ENCODE measurements at regions not wholly inside any gene's neighbourhood (a gene's known extent, or its start where the extent isn't known, plus 50 kb on each side); places are given as distances from the start of the nearest gene placed in this dataset.
"Not testable (repeated sequence)": the region's sequence is repeated elsewhere in the genome, so short reads cannot be mapped to it uniquely, and the experiment has no call there.

- H3K9me3 Mint-ChIP-seq: no peaks in the 10 kb centered on the region
- no peaks in the 10 kb centered on the region for H3K4me1 Mint-ChIP-seq
- no peak overlapping the region for H3K4me3 Mint-ChIP-seq
- no peak overlapping the region for H3K27ac Mint-ChIP-seq
- ATAC-seq: no peak
- H3K36me3 Mint-ChIP-seq: no peaks in the 10 kb centered on the region
- H3K27me3 Mint-ChIP-seq: peaks cover 9% of the 10 kb centered on the region
These were observed 486.3 kb downstream of the TTLL7 start for GRCh38 chr1:83512373-83513193.

GRCh38 chr1:83511146-83511726, 487.7 kb downstream of the TTLL7 start:
- Mint-ChIP-seq H3K4me1 (no peaks in the 10 kb centered on the region), H3K27me3 (peaks cover 9% of the 10 kb centered on the region), H3K36me3 (no peaks in the 10 kb centered on the region), H3K9me3 (no peaks in the 10 kb centered on the region), H3K4me3 (no peak overlapping the region), H3K27ac (no peak overlapping the region)
- no peak for ATAC-seq

DNA sequence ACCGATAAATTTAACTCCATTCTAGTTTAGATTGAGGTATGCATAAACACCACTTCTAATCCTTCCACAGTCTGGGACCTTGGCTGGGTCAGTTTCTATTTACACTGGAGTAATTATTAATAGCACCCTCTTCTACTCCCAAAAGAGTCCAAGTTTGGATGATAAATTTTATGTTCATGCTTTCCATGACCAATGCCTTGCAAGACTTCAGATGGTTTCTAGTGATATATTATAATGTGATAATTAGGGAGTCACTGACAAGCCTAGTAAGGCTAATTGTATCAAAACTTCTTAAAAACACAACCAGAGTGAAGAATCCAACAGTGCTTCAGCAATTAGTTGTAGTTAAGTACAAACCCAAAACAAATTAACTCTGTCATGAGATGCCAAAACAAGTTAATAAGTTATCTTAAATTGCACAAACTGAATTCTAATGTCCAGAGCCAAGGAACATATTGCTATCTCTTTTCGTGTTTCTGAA, 489.6 kb downstream of the TTLL7 start:
- peaks cover 9% of the 10 kb centered on the region for H3K27me3 Mint-ChIP-seq
- peaks cover 6% of the 10 kb centered on the region for H3K4me1 Mint-ChIP-seq
- H3K9me3 Mint-ChIP-seq: no peaks in the 10 kb centered on the region
- no peak overlapping the region for H3K4me3 Mint-ChIP-seq
- no peaks in the 10 kb centered on the region for H3K36me3 Mint-ChIP-seq
- no peak overlapping the region for H3K27ac Mint-ChIP-seq
- no peak for ATAC-seq

DNA sequence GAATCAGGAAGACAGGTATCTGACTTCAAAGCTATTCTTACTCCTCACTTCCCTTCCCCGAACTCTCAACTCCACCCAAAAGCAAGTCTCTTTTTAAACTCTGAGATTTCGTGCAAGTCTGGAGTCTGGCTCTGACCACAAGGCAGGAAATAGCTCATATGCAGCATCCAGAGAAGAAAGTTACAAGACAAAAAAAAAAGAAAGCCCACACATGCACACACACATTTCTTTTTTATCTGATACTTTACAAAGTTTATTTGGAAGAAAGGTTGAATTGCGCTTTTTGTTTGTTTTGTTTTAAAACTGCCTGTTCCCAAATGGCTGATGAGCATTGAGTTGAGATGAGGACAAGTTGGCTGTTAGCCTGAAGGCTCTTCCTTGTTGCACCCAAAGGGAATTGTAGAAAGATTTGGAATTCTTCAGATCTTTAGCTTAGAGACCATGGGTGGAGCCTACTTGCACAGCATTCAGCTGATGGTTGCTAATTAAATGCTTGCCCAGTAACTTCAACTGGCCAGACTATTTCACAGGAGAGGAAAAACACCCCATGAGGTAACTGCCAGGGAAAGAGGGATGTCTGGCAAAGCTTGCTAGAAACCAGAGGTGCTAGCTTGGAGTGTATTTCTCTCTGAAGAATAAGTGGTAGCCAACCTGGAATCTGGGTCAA, 490.3 kb downstream of the TTLL7 start:
- H3K4me3 Mint-ChIP-seq: no peak overlapping the region
- peak overlapping the region; percentile 74 for H3K27ac Mint-ChIP-seq
- no peaks in the 10 kb centered on the region for H3K9me3 Mint-ChIP-seq
- H3K27me3 Mint-ChIP-seq: peaks cover 9% of the 10 kb centered on the region
- H3K36me3 Mint-ChIP-seq: no peaks in the 10 kb centered on the region
- ATAC-seq: peak; percentile 93
- peaks cover 6% of the 10 kb centered on the region for H3K4me1 Mint-ChIP-seq

DNA sequence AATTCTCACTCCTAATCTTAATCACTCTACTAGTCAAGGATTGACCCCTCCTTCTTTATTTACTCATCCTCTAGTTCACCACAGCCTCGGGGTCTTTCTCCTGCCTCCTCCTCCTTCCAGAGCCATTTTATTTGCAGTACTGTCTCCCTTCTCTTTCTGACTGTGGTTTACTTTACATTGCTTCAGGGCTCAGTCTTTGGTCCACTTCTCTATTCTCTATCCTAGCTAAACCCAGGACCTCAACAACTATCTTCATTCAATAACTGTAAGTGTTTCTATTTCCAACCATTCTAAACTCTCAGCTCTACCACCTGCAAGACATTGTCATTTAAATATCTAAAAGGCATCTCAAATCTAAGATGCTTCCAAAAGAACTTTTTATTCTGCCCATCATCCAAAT, 493.8 kb downstream of the TTLL7 start:
- peaks cover 17% of the 10 kb centered on the region for H3K4me1 Mint-ChIP-seq

GRCh38 chr1:83503153-83503552, 495.8 kb downstream of the TTLL7 start:
- Mint-ChIP-seq H3K4me3 (no peak overlapping the region), H3K27me3 (no peaks in the 10 kb centered on the region), H3K4me1 (peaks cover 28% of the 10 kb centered on the region), H3K36me3 (no peaks in the 10 kb centered on the region), H3K9me3 (no peaks in the 10 kb centered on the region), H3K27ac (no peak overlapping the region)
- no peak for ATAC-seq

More for the DNA sequence above, 493.8 kb downstream of the TTLL7 start:
- no peaks in the 10 kb centered on the region for H3K27me3 Mint-ChIP-seq
- no peak for ATAC-seq
- no peak overlapping the region for H3K27ac Mint-ChIP-seq
- no peaks in the 10 kb centered on the region for H3K9me3 Mint-ChIP-seq
- H3K4me3 Mint-ChIP-seq: no peak overlapping the region
- no peaks in the 10 kb centered on the region for H3K36me3 Mint-ChIP-seq

GRCh38 chr1:83500987-83501591, 497.8 kb downstream of the TTLL7 start:
- Mint-ChIP-seq H3K27me3 (no peaks in the 10 kb centered on the region), H3K27ac (peak overlapping the region; percentile 51), H3K9me3 (no peaks in the 10 kb centered on the region), H3K4me1 (peaks cover 28% of the 10 kb centered on the region), H3K36me3 (no peaks in the 10 kb centered on the region), H3K4me3 (no peak overlapping the region)
- ATAC-seq: peak; percentile 91

DNA sequence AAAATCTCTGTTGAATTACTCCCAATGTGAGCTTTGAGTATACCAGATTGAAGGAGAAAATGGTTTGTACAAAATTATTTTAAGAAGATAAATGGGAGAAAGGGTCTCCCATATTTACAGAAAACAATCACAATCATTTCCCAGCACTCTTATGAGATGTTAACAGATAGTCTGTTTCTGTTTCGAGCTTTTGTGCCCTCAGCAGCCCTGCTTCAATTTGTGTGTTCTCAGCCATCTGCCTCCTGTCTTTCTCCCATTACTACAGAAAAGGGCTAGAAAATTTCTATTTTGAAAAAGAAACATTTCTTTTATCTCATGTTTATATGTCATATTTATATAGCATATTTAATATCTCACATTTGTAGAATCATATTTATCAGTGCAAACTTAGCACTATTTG, 498.4 kb downstream of the TTLL7 start:
- Mint-ChIP-seq H3K36me3 (no peaks in the 10 kb centered on the region), H3K4me1 (peaks cover 28% of the 10 kb centered on the region), H3K4me3 (no peak overlapping the region), H3K27ac (peak overlapping the region; percentile 0), H3K9me3 (no peaks in the 10 kb centered on the region), H3K27me3 (no peaks in the 10 kb centered on the region)
- no peak for ATAC-seq

GRCh38 chr1:83499998-83500397, 498.9 kb downstream of the TTLL7 start:
- Mint-ChIP-seq H3K9me3 (no peaks in the 10 kb centered on the region), H3K4me3 (peak overlapping the region; percentile 0), H3K27ac (peak overlapping the region; percentile 0), H3K36me3 (no peaks in the 10 kb centered on the region), H3K27me3 (no peaks in the 10 kb centered on the region), H3K4me1 (peaks cover 24% of the 10 kb centered on the region)
- ATAC-seq: peak; percentile 75

DNA sequence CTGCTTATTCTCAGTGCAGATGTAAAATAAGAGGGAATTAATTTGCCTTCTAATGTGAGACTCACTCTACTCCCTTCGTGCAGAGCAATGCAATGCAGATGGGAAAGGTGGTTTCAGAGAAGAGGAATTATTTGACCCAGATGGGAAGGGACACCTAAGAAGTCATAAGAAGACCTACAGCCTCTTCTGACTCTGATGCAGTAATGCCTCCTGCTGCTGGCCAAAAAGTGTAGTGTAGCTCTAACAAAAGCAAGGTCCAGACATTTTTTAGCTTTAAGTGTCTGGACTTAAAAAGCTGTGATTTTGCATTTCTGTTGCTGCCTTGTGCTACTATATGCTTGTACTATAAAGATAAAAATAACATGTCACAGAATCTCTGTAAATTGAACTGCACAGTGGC, 501.4 kb downstream of the TTLL7 start:
- Mint-ChIP-seq H3K27ac (no peak overlapping the region), H3K4me1 (peaks cover 22% of the 10 kb centered on the region), H3K36me3 (no peaks in the 10 kb centered on the region), H3K4me3 (no peak overlapping the region), H3K9me3 (no peaks in the 10 kb centered on the region), H3K27me3 (no peaks in the 10 kb centered on the region)
- no peak for ATAC-seq

DNA sequence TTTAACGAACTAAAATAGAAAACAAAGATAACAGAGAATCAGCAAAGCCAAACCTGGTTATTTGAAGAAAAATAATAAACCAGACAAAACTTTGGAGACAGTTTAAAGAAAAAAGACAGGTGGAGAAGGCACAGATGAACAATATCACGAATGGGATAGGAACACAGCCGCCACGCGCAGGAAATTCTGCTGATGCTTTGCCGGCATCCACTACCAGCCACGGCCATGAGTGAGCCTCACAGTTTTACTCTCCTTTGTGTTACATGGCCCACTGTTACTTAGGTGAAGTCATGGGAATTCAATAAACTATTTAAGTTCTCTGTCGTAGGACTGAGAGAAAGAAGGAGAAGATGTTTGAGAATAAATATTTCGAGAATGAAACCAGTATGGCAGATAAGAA, 503.4 kb downstream of the TTLL7 start:
- no peaks in the 10 kb centered on the region for H3K27me3 Mint-ChIP-seq
- no peaks in the 10 kb centered on the region for H3K9me3 Mint-ChIP-seq
- peaks cover 13% of the 10 kb centered on the region for H3K4me1 Mint-ChIP-seq
- no peak for ATAC-seq
- no peaks in the 10 kb centered on the region for H3K36me3 Mint-ChIP-seq
- H3K27ac Mint-ChIP-seq: no peak overlapping the region
- H3K4me3 Mint-ChIP-seq: no peak overlapping the region

DNA sequence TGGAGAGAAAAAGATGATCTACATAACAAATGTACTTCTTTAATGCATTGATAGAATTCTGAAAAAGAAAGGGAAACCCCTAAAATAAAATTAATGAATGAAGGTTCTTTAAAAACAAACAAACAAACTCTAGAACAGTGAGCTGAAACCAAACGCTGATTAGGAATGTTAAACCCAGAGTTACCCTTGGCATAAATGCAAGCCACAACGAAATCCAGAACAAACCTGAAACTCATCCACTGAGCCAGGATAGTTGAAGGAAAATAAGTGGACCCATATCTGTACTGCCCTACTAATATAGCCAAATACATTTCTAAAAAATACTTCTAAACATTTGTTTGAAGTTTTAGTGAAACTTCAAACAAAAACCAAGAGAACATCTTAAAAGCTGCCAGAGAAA, 505.3 kb downstream of the TTLL7 start:
- peaks cover 9% of the 10 kb centered on the region for H3K4me1 Mint-ChIP-seq
- H3K27ac Mint-ChIP-seq: no peak overlapping the region
- ATAC-seq: no peak
- no peaks in the 10 kb centered on the region for H3K9me3 Mint-ChIP-seq
- no peaks in the 10 kb centered on the region for H3K27me3 Mint-ChIP-seq
- no peak overlapping the region for H3K4me3 Mint-ChIP-seq
- H3K36me3 Mint-ChIP-seq: no peaks in the 10 kb centered on the region

DNA sequence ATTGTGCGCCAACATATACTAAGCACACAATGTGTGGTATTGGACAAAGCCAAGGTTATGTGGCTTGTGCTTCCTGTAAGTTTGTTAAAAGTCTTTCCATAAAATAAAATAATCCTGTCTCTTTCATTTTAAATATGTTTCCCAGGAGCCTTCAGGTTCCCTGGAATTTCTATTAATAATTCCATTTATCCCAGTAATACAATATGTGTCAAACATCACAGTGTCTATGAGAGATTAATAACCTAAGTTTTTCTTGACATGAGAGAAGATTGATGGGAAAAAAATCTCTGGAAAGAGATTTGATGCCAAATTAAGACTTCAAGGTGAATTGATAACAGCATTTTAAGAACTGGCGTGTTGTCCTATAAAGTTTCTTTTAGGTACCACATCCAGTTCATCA, 507.0 kb downstream of the TTLL7 start:
- H3K4me1 Mint-ChIP-seq: peaks cover 17% of the 10 kb centered on the region
- no peak for ATAC-seq
- no peaks in the 10 kb centered on the region for H3K36me3 Mint-ChIP-seq
- H3K9me3 Mint-ChIP-seq: no peaks in the 10 kb centered on the region
- H3K27ac Mint-ChIP-seq: no peak overlapping the region
- H3K27me3 Mint-ChIP-seq: no peaks in the 10 kb centered on the region
- no peak overlapping the region for H3K4me3 Mint-ChIP-seq

DNA sequence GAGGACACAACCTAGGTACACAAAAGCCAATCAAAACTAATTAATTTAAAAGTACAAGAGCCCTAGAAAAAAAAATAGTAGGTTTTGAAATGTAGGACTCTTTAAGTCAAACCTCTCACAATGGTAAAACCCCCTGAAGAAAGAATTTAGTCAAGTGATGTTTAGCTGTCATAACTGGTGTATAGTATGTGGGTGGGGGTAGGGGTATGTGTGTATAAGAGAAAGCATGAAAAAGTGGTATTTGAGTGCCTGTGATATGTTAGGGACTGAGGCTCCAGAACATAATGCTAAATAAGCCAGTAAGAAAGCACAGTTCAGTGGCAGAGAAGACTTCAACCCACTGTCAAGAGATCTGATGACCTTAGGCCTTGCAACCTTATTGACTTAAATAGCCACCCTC, 507.9 kb downstream of the TTLL7 start:
- Mint-ChIP-seq H3K27ac (no peak overlapping the region), H3K4me3 (no peak overlapping the region), H3K9me3 (no peaks in the 10 kb centered on the region), H3K36me3 (no peaks in the 10 kb centered on the region), H3K27me3 (no peaks in the 10 kb centered on the region), H3K4me1 (peaks cover 27% of the 10 kb centered on the region)
- no peak for ATAC-seq

GRCh38 chr1:83488105-83488504, 510.8 kb downstream of the TTLL7 start:
- peak overlapping the region; percentile 79 for H3K27ac Mint-ChIP-seq
- not testable (repeated sequence) for H3K4me3 Mint-ChIP-seq, H3K27me3 Mint-ChIP-seq, H3K9me3 Mint-ChIP-seq, H3K36me3 Mint-ChIP-seq
- peak; percentile 85 for ATAC-seq
- H3K4me1 Mint-ChIP-seq: peaks cover 28% of the 10 kb centered on the region
